K562 (cell line): ENCODE measurements at regions not wholly inside any gene's neighbourhood (a gene's known extent, or its start where the extent isn't known, plus 50 kb on each side); places are given as distances from the start of the nearest gene placed in this dataset.

ENCODE experiments used
- ARID1B ChIP-seq: fragments of 450-650 bp; IDR thresholded peaks from 2 replicates; pipeline ENCODE4 v1.6.1; 2016; ENCODE audit warnings: antibody characterized with exemption, mild to moderate bottlenecking, inconsistent platforms
- ARNT ChIP-seq, 2 experiments: fragments of 450-650 bp; IDR thresholded peaks; 2 replicates each; pipeline ENCODE4 v1.6.1; 2016; ENCODE audit warnings: mild to moderate bottlenecking in 1 of 2
- BACH1 ChIP-seq: fragments of 200-800 bp; sonication (Bioruptor generic); IDR thresholded peaks from 2 replicates; pipeline ENCODE4 v1.6.1; 2016; ENCODE audit warnings: missing genetic modification characterization, missing compliant biosample characterization
- CEBPG ChIP-seq, 3 experiments: fragments of 200-800 bp in 1 of 3; sonication (Bioruptor generic) in 1 of 3; sonication (generic) in 1 of 3; formaldehyde crosslinking in 1 of 3; IDR thresholded peaks in 2 of 3; conservative IDR thresholded peaks in 1 of 3; 2 replicates each; pipeline versions ENCODE4 v1.6.1 to v1.8.0; 2016 to 2022; ENCODE audit warnings: missing compliant biosample characterization in 2 of 3, missing genetic modification characterization in 2 of 3, mild to moderate bottlenecking in 1 of 3, missing genetic modification reagents in 1 of 3
- JUN ChIP-seq, 2 experiments: sonication (generic) in 1 of 2; formaldehyde crosslinking in 1 of 2; IDR thresholded peaks; 2 replicates each; pipeline versions ENCODE4 v1.6.1 to v1.8.0; 2012 to 2022; ENCODE audit warnings: borderline replicate concordance in 2 of 2, mild to moderate bottlenecking in 2 of 2, improper control_type of control experiment in 1 of 2, low read depth in 1 of 2, low read length in 1 of 2, missing genetic modification reagents in 1 of 2
- KLF16 ChIP-seq: IDR thresholded peaks from 2 replicates; pipeline ENCODE4 v1.6.1; 2016; ENCODE audit warnings: antibody characterized with exemption
- NR1H2 ChIP-seq: sonication (generic); formaldehyde crosslinking; IDR thresholded peaks from 2 replicates; pipeline ENCODE4 v1.4.0; 2020; ENCODE audit warnings: mild to moderate bottlenecking, missing genetic modification reagents
- POLR2AphosphoS2 ChIP-seq: IDR thresholded peaks from 2 replicates; pipeline ENCODE4 v1.6.1; 2012; ENCODE audit warnings: low read length, improper control_type of control experiment
- PTRF ChIP-seq: fragments of 450-650 bp; IDR thresholded peaks from 2 replicates; pipeline ENCODE4 v1.6.1; 2016; ENCODE audit warnings: mild to moderate bottlenecking, missing genetic modification characterization, missing compliant biosample characterization
- RBM17 ChIP-seq: fragments of 200-400 bp; formaldehyde crosslinking; IDR thresholded peaks from 2 replicates; pipeline ENCODE4 v1.6.1; 2017; ENCODE audit warnings: low read depth, mild to moderate bottlenecking, low read length, borderline replicate concordance
- SAFB ChIP-seq: fragments of 200-400 bp; formaldehyde crosslinking; IDR thresholded peaks from 2 replicates; pipeline ENCODE4 v1.6.1; 2017; ENCODE audit warnings: low read depth, low read length, borderline replicate concordance
- TEAD4 ChIP-seq, 2 experiments: sonication (generic) in 1 of 2; formaldehyde crosslinking in 1 of 2; IDR thresholded peaks; 2 replicates each; pipeline versions ENCODE4 v1.6.1 to v1.8.0; 2012 to 2022; ENCODE audit warnings: borderline replicate concordance in 1 of 2, inconsistent platforms in 1 of 2, low read length in 1 of 2, mild to moderate bottlenecking in 1 of 2, missing genetic modification reagents in 1 of 2
- YBX1 ChIP-seq: fragments of 450-650 bp; IDR thresholded peaks from 2 replicates; pipeline ENCODE4 v1.7.1; 2016; ENCODE audit warnings: mild to moderate bottlenecking
- ZBTB17 ChIP-seq: fragments of 450-650 bp; formaldehyde crosslinking; IDR thresholded peaks from 2 replicates; pipeline ENCODE4 v1.4.0; 2020; ENCODE audit warnings: mild to moderate bottlenecking
- ZBTB40 ChIP-seq, 2 experiments: fragments of 450-650 bp in 1 of 2; sonication (generic) in 1 of 2; formaldehyde crosslinking in 1 of 2; IDR thresholded peaks; 2 replicates each; pipeline versions ENCODE4 v1.7.1 to v1.9.0; 2016 to 2022; ENCODE audit warnings: inconsistent platforms in 1 of 2, mild to moderate bottlenecking in 1 of 2, missing genetic modification reagents in 1 of 2
- ZC3H4 ChIP-seq: sonication (generic); formaldehyde crosslinking; IDR thresholded peaks from 2 replicates; pipeline ENCODE4 v1.9.0; 2021; ENCODE audit warnings: missing genetic modification reagents, borderline replicate concordance
- ZNF586 ChIP-seq: fragments of 450-650 bp; formaldehyde crosslinking; conservative IDR thresholded peaks from 2 replicates; pipeline ENCODE4 v1.4.0; 2020; ENCODE audit warnings: mild to moderate bottlenecking, moderate library complexity
- ZNF655 ChIP-seq: fragments of 250-450 bp; sonication (Bioruptor Pico); IDR thresholded peaks from 2 replicates; pipeline ENCODE4 v1.5.0; 2021

DNA sequence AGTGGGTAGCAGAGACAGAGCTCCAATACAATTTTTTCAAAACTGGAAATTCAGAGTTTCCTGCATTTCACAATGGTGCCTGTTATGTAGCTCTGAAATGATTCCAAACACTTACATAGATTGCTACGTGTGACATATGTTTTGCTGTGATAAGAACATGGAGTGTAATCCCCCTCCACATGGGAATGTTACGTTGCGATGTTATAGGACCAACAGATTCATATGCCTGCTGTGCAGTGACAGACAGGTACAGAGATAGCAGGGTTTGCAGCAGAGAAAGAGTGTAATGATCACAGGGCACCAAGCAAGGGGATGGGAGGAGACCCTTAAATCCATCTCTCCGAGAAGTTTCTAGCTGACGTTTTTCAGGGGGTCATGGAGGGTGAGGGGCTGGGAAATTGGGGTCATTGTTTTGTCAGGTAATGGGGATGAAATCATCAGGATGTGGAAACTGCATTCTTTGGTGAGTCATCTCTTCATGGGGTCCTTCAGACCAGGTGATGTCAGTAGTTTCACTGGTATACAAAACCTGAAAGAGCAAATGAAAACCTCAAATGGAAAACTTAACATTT is 76.6 kb upstream of the OSBPL8 start (continued):
- TF ChIP-seq JUN (IDR thresholded peaks at IDR 0.05; ENCODE audit: borderline replicate concordance, low read depth, low read length) (peak; percentile 45; the same call in 1 of the 2 replicates), JUN (CRISPR knock-in tag; IDR thresholded peaks at IDR 0.05; ENCODE audit: borderline replicate concordance) (no peak), TEAD4 (IDR thresholded peaks at IDR 0.05; ENCODE audit: low read length) (peak; percentile 91), TEAD4 (CRISPR knock-in tag; IDR thresholded peaks at IDR 0.05; ENCODE audit: borderline replicate concordance) (no peak), ZBTB40 (IDR thresholded peaks at IDR 0.05) (no peak), ZBTB40 (CRISPR knock-in tag; IDR thresholded peaks at IDR 0.05) (no peak), ZNF586 (CRISPR knock-in tag) (no peak), YBX1 (no peak), ZNF655 (CRISPR knock-in tag) (no peak), BACH1 (tag) (no peak), ARNT (IDR thresholded peaks at IDR 0.05) (no peak), POLR2AphosphoS2 (no peak), ZBTB17 (CRISPR knock-in tag) (no peak), KLF16 (peak; percentile 36; the same call in 1 of the 2 replicates), PTRF (tag) (no peak), RBM17 (no peak), CEBPG (CRISPR knock-in tag; IDR thresholded peaks at IDR 0.05) (no peak), CEBPG (tag; conservative IDR thresholded peaks at IDR 0.05 in 1 of 2, IDR thresholded peaks at IDR 0.05 in 1 of 2) (peak in 1 of 2 experiments; percentile 32; a peak in 1 of 4 replicates), ARID1B (peak; percentile 90), ZC3H4 (CRISPR knock-in tag) (no peak), NR1H2 (no peak), SAFB (no peak)
